Duodenal mucosa (tissue), 2 donors: ENCODE measurements at regions not wholly inside any gene's neighbourhood (a gene's known extent, or its start where the extent isn't known, plus 50 kb on each side); places are given as distances from the start of the nearest gene placed in this dataset.

Experiments
- H3K27ac ChIP-seq: one replicate; pipeline ENCODE4 v1.7.0; 2013; ENCODE audit warnings: low read depth, low read length
- H3K27me3 ChIP-seq, 2 donors: one replicate each; pipeline ENCODE4 v1.7.0; 2013; ENCODE audit warnings: low read length in 2 of 2, control low read depth in 1 of 2; ENCODE audit not compliant: insufficient read depth in 2 of 2, control insufficient read depth in 1 of 2
- H3K36me3 ChIP-seq, 2 donors: one replicate each; pipeline ENCODE4 v1.7.0; 2013; ENCODE audit warnings: low read length in 2 of 2, control low read depth in 1 of 2; ENCODE audit not compliant: insufficient read depth in 2 of 2, control insufficient read depth in 1 of 2
- H3K4me1 ChIP-seq, 2 donors: one replicate each; pipeline ENCODE4 v1.7.0; 2013; ENCODE audit warnings: low read length in 2 of 2, control low read depth in 1 of 2; ENCODE audit not compliant: insufficient read depth in 2 of 2, control insufficient read depth in 1 of 2
- H3K4me3 ChIP-seq, 2 donors: one replicate each; pipeline ENCODE4 v1.7.0; 2013; ENCODE audit warnings: low read length in 2 of 2, low read depth in 1 of 2
- H3K9ac ChIP-seq, 2 donors: one replicate each; pipeline ENCODE4 v1.7.0; 2013; ENCODE audit warnings: low read length in 2 of 2, low read depth in 1 of 2
- H3K9me3 ChIP-seq, 2 donors: one replicate each; pipeline ENCODE4 v1.7.0; 2013; ENCODE audit warnings: low read length in 2 of 2, control low read depth in 1 of 2; ENCODE audit not compliant: control insufficient read depth in 1 of 2

- H3K27me3 ChIP-seq = no peaks in the 10 kb centered on the region
- no peak overlapping the region for H3K9ac ChIP-seq
- no peaks in the 10 kb centered on the region for H3K4me1 ChIP-seq
- no peaks in the 10 kb centered on the region for H3K9me3 ChIP-seq
- H3K4me3 ChIP-seq = no peak overlapping the region
- no peaks in the 10 kb centered on the region for H3K36me3 ChIP-seq
- H3K27ac ChIP-seq = no peak overlapping the region
Measured at GRCh38 chr2:12543978-12544558, 172.7 kb upstream of the TRIB2 start.

- H3K9ac ChIP-seq = no peak overlapping the region
- H3K4me3 ChIP-seq = no peak overlapping the region
- H3K4me1 ChIP-seq = no peaks in the 10 kb centered on the region
- no peaks in the 10 kb centered on the region for H3K27me3 ChIP-seq
- no peak overlapping the region for H3K27ac ChIP-seq
- no peaks in the 10 kb centered on the region for H3K9me3 ChIP-seq
- no peaks in the 10 kb centered on the region for H3K36me3 ChIP-seq
Measured at GRCh38 chr2:12547566-12548170, 169.1 kb upstream of the TRIB2 start.

- Histone ChIP-seq H3K27me3 (no peaks in the 10 kb centered on the region), H3K4me1 (no peaks in the 10 kb centered on the region), H3K9me3 (no peaks in the 10 kb centered on the region), H3K27ac (no peak overlapping the region), H3K36me3 (no peaks in the 10 kb centered on the region), H3K9ac (no peak overlapping the region), H3K4me3 (no peak overlapping the region)
Measured at GRCh38 chr2:12548906-12549305, 167.8 kb upstream of the TRIB2 start.

GRCh38 chr2:12549641-12550040 is 167.1 kb upstream of the TRIB2 start:
- Histone ChIP-seq H3K9ac (no peak overlapping the region), H3K27ac (no peak overlapping the region), H3K27me3 (no peaks in the 10 kb centered on the region), H3K36me3 (no peaks in the 10 kb centered on the region), H3K4me1 (peaks cover 0 to under 1% of the 10 kb centered on the region in 2 donors), H3K9me3 (no peaks in the 10 kb centered on the region), H3K4me3 (no peak overlapping the region)

GRCh38 chr2:12552092-12552491 is 164.6 kb upstream of the TRIB2 start:
- Histone ChIP-seq H3K36me3 (no peaks in the 10 kb centered on the region), H3K9ac (no peak overlapping the region), H3K9me3 (no peaks in the 10 kb centered on the region), H3K27me3 (no peaks in the 10 kb centered on the region), H3K4me1 (peaks cover 0 to 5% of the 10 kb centered on the region in 2 donors), H3K4me3 (no peak overlapping the region), H3K27ac (no peak overlapping the region)

GRCh38 chr2:12554224-12555011 is 162.3 kb upstream of the TRIB2 start:
- Histone ChIP-seq H3K4me3 (no peak overlapping the region), H3K9ac (no peak overlapping the region), H3K36me3 (no peaks in the 10 kb centered on the region), H3K9me3 (no peaks in the 10 kb centered on the region), H3K4me1 (peaks cover 0 to 5% of the 10 kb centered on the region in 2 donors), H3K27ac (no peak overlapping the region), H3K27me3 (no peaks in the 10 kb centered on the region)

GRCh38 chr2:12555012-12555645 is 161.6 kb upstream of the TRIB2 start:
- no peak overlapping the region for H3K27ac ChIP-seq

GRCh38 chr2:12556762-12557161 is 160.0 kb upstream of the TRIB2 start:
- Histone ChIP-seq H3K27me3 (no peaks in the 10 kb centered on the region), H3K4me3 (no peak overlapping the region), H3K9ac (no peak overlapping the region), H3K27ac (no peak overlapping the region), H3K4me1 (peaks cover 0 to 5% of the 10 kb centered on the region in 2 donors), H3K9me3 (no peaks in the 10 kb centered on the region), H3K36me3 (no peaks in the 10 kb centered on the region)

More at GRCh38 chr2:12555012-12555645, 161.6 kb upstream of the TRIB2 start:
- no peak overlapping the region for H3K9ac ChIP-seq
- no peaks in the 10 kb centered on the region for H3K27me3 ChIP-seq
- H3K4me1 ChIP-seq = peaks cover 0 to 5% of the 10 kb centered on the region in 2 donors
- no peaks in the 10 kb centered on the region for H3K36me3 ChIP-seq
- no peak overlapping the region for H3K4me3 ChIP-seq
- H3K9me3 ChIP-seq = no peaks in the 10 kb centered on the region

GRCh38 chr2:12557688-12558087 is 159.0 kb upstream of the TRIB2 start:
- Histone ChIP-seq H3K9me3 (no peaks in the 10 kb centered on the region), H3K27me3 (no peaks in the 10 kb centered on the region), H3K27ac (no peak overlapping the region), H3K9ac (no peak overlapping the region), H3K4me3 (no peak overlapping the region), H3K4me1 (peaks cover 0 to 5% of the 10 kb centered on the region in 2 donors), H3K36me3 (no peaks in the 10 kb centered on the region)

- H3K4me3 ChIP-seq = no peak overlapping the region
- no peak overlapping the region for H3K27ac ChIP-seq
- H3K9ac ChIP-seq = no peak overlapping the region
- H3K4me1 ChIP-seq = peaks cover 0 to 5% of the 10 kb centered on the region in 2 donors
- no peaks in the 10 kb centered on the region for H3K27me3 ChIP-seq
- no peaks in the 10 kb centered on the region for H3K9me3 ChIP-seq
- H3K36me3 ChIP-seq = no peaks in the 10 kb centered on the region
Measured at GRCh38 chr2:12558519-12558918, 158.2 kb upstream of the TRIB2 start.
